Trophoblast cell (in vitro differentiated cells and primary cell): ENCODE measurements at regions not wholly inside any gene's neighbourhood (a gene's known extent, or its start where the extent isn't known, plus 50 kb on each side); places are given as distances from the start of the nearest gene placed in this dataset.

ENCODE experiments used
- DNase-seq, 2 donors: peaks; one replicate each; pipeline ENCODE4 v3.0.0-alpha.2; 2016
- H2AFZ ChIP-seq: 2 replicates; pipeline ENCODE4 v1.6.1; 2013; ENCODE audit warnings: low read length, moderate library complexity, mild to moderate bottlenecking; ENCODE audit not compliant: insufficient read depth, poor library complexity
- H2AK5ac ChIP-seq: 2 replicates; pipeline ENCODE4 v1.6.1; 2013; ENCODE audit warnings: mild to moderate bottlenecking, low read length
- H2BK120ac ChIP-seq: 2 replicates; pipeline ENCODE4 v1.6.1; 2013; ENCODE audit warnings: low read length, mild to moderate bottlenecking, moderate library complexity; ENCODE audit not compliant: insufficient read depth, poor library complexity
- H2BK12ac ChIP-seq: 2 replicates; pipeline ENCODE4 v1.6.1; 2013; ENCODE audit warnings: mild to moderate bottlenecking, low read length, moderate library complexity
- H2BK5ac ChIP-seq: 2 replicates; pipeline ENCODE4 v1.6.1; 2013; ENCODE audit warnings: low read length, low read depth, moderate library complexity, mild to moderate bottlenecking; ENCODE audit not compliant: poor library complexity
- H3K14ac ChIP-seq: 2 replicates; pipeline ENCODE4 v1.6.1; 2013; ENCODE audit warnings: mild to moderate bottlenecking, low read length
- H3K18ac ChIP-seq: 2 replicates; pipeline ENCODE4 v1.6.1; 2013; ENCODE audit warnings: mild to moderate bottlenecking, low read length
- H3K23ac ChIP-seq: 2 replicates; pipeline ENCODE4 v1.6.1; 2013; ENCODE audit warnings: low read length
- H3K27ac ChIP-seq: 2 replicates; pipeline ENCODE4 v1.5.1; 2013; ENCODE audit warnings: low read depth, mild to moderate bottlenecking, inconsistent platforms, low read length, moderate library complexity
- H3K27me3 ChIP-seq: 2 replicates; pipeline ENCODE4 v1.6.1; 2013; ENCODE audit warnings: inconsistent platforms, mild to moderate bottlenecking, low read length, moderate library complexity; ENCODE audit not compliant: insufficient read depth
- H3K36me3 ChIP-seq, 2 experiments: 1 replicate in 1 of 2; 2 replicates in 1 of 2; pipeline ENCODE4 v1.6.1; 2013; ENCODE audit warnings: low read length in 2 of 2, mild to moderate bottlenecking in 2 of 2, moderate library complexity in 1 of 2; ENCODE audit not compliant: insufficient read depth in 2 of 2, control insufficient read depth in 1 of 2
- H3K4ac ChIP-seq: 2 replicates; pipeline ENCODE4 v1.6.1; 2013; ENCODE audit warnings: low read depth, mild to moderate bottlenecking, low read length, moderate library complexity
- H3K4me1 ChIP-seq, 2 experiments: 1 replicate in 1 of 2; 2 replicates in 1 of 2; pipeline ENCODE4 v1.6.1; 2013; ENCODE audit warnings: low read length in 2 of 2, mild to moderate bottlenecking in 2 of 2, moderate library complexity in 1 of 2; ENCODE audit not compliant: insufficient read depth in 2 of 2, control insufficient read depth in 1 of 2
- H3K4me2 ChIP-seq: 2 replicates; pipeline ENCODE4 v1.6.1; 2013; ENCODE audit warnings: inconsistent platforms, mild to moderate bottlenecking, low read length, moderate library complexity
- H3K4me3 ChIP-seq: 2 replicates; pipeline ENCODE4 v1.5.1; 2013; ENCODE audit warnings: mild to moderate bottlenecking, low read depth, low read length, inconsistent platforms
- H3K79me1 ChIP-seq: one replicate; pipeline ENCODE4 v1.6.1; 2013; ENCODE audit warnings: low read length
- H3K79me2 ChIP-seq: 2 replicates; pipeline ENCODE4 v1.6.1; 2013; ENCODE audit warnings: low read length, mild to moderate bottlenecking; ENCODE audit not compliant: control insufficient read depth, insufficient read depth, poor library complexity
- H3K9ac ChIP-seq: 2 replicates; pipeline ENCODE4 v1.6.1; 2013; ENCODE audit warnings: mild to moderate bottlenecking, low read length
- H3K9me3 ChIP-seq: 2 replicates; pipeline ENCODE4 v1.6.1; 2013; ENCODE audit warnings: low read depth, mild to moderate bottlenecking, control low read depth, inconsistent platforms, low read length; ENCODE audit not compliant: insufficient read depth
- H4K12ac ChIP-seq: 2 replicates; pipeline ENCODE4 v1.6.1; 2013; ENCODE audit warnings: low read depth, mild to moderate bottlenecking, low read length, moderate library complexity
- H4K8ac ChIP-seq: 2 replicates; pipeline ENCODE4 v1.6.1; 2013; ENCODE audit warnings: low read depth, mild to moderate bottlenecking, low read length, moderate library complexity
- H4K91ac ChIP-seq: one replicate; pipeline ENCODE4 v1.6.1; 2013; ENCODE audit warnings: low read depth, mild to moderate bottlenecking, low read length, moderate library complexity
- WGBS: extraction: QIAGEN DNeasy Blood & Tissue Kit; methylation state at CpG from one replicate; pipeline ENCODE4 v1.1.7; 2013; ENCODE audit warnings: missing lambda C conversion rate; ENCODE audit not compliant: insufficient read length, insufficient coverage; ENCODE audit errors: extremely low coverage; 5-methylcytosine and 5-hydroxymethylcytosine counted together

- Histone ChIP-seq H3K23ac (no peak overlapping the region), H3K9me3 (no peaks in the 10 kb centered on the region), H3K14ac (no peak overlapping the region), H3K79me1 (no peaks in the 10 kb centered on the region), H4K12ac (no peak overlapping the region), H3K79me2 (no peaks in the 10 kb centered on the region), H2AK5ac (no peak overlapping the region), H2BK120ac (no peak overlapping the region), H3K4me3 (no peak overlapping the region), H3K36me3 (no peaks in the 10 kb centered on the region), H4K8ac (no peak overlapping the region), H4K91ac (no peak overlapping the region), H3K18ac (no peak overlapping the region), H3K27me3 (no peaks in the 10 kb centered on the region), H3K27ac (no peak overlapping the region), H2BK5ac (no peak overlapping the region), H3K4ac (no peak overlapping the region), H2AFZ (no peak overlapping the region), H3K4me2 (no peak overlapping the region), H3K4me1 (no peaks in the 10 kb centered on the region), H3K9ac (no peak overlapping the region), H2BK12ac (no peak overlapping the region)
- DNase-seq: no peak
- WGBS: no CpG with 5 or more reads among the region's 3 CpGs
Measured at GRCh38 chr2:23028106-23028505, 356.9 kb upstream of the KLHL29 start.

- no peak overlapping the region for H2AFZ ChIP-seq
Measured at GRCh38 chr2:23029111-23029510, 355.9 kb upstream of the KLHL29 start.

GRCh38 chr2:23029951-23030350 lies 355.0 kb upstream of the KLHL29 start:
- H3K79me2 ChIP-seq: no peaks in the 10 kb centered on the region
- H2BK5ac ChIP-seq: no peak overlapping the region
- no peaks in the 10 kb centered on the region for H3K79me1 ChIP-seq
- no peak overlapping the region for H2BK120ac ChIP-seq
- no peak for DNase-seq
- H4K91ac ChIP-seq: no peak overlapping the region
- no peak overlapping the region for H4K8ac ChIP-seq
- no peaks in the 10 kb centered on the region for H3K9me3 ChIP-seq
- no peak overlapping the region for H2AFZ ChIP-seq
- no peak overlapping the region for H2AK5ac ChIP-seq
- no peak overlapping the region for H3K4me2 ChIP-seq
- no peaks in the 10 kb centered on the region for H3K36me3 ChIP-seq
- H3K27me3 ChIP-seq: no peaks in the 10 kb centered on the region
- H3K27ac ChIP-seq: no peak overlapping the region
- no CpG with 5 or more reads among the region's 5 CpGs for WGBS
- no peak overlapping the region for H2BK12ac ChIP-seq
- H3K4me3 ChIP-seq: no peak overlapping the region
- no peak overlapping the region for H4K12ac ChIP-seq
- H3K14ac ChIP-seq: no peak overlapping the region
- H3K4me1 ChIP-seq: no peaks in the 10 kb centered on the region
- no peak overlapping the region for H3K23ac ChIP-seq
- no peak overlapping the region for H3K4ac ChIP-seq
- no peak overlapping the region for H3K9ac ChIP-seq
- H3K18ac ChIP-seq: no peak overlapping the region

More at GRCh38 chr2:23029111-23029510, 355.9 kb upstream of the KLHL29 start:
- no peak overlapping the region for H2AK5ac ChIP-seq
- H3K36me3 ChIP-seq: no peaks in the 10 kb centered on the region
- no peak overlapping the region for H3K18ac ChIP-seq
- no peaks in the 10 kb centered on the region for H3K27me3 ChIP-seq
- no peak overlapping the region for H3K14ac ChIP-seq
- no peak overlapping the region for H4K91ac ChIP-seq
- no peak overlapping the region for H3K23ac ChIP-seq
- no peak overlapping the region for H3K4ac ChIP-seq
- WGBS: no CpG with 5 or more reads among the region's 5 CpGs
- no peak overlapping the region for H3K4me2 ChIP-seq
- H3K27ac ChIP-seq: no peak overlapping the region
- no peak overlapping the region for H3K9ac ChIP-seq
- H2BK12ac ChIP-seq: no peak overlapping the region
- H4K8ac ChIP-seq: no peak overlapping the region
- H4K12ac ChIP-seq: no peak overlapping the region
- peak in 1 of 2 donors; percentile 53 for DNase-seq
- no peaks in the 10 kb centered on the region for H3K4me1 ChIP-seq
- no peak overlapping the region for H2BK120ac ChIP-seq
- no peaks in the 10 kb centered on the region for H3K79me1 ChIP-seq
- H3K79me2 ChIP-seq: no peaks in the 10 kb centered on the region
- H2BK5ac ChIP-seq: no peak overlapping the region
- no peak overlapping the region for H3K4me3 ChIP-seq
- no peaks in the 10 kb centered on the region for H3K9me3 ChIP-seq

GRCh38 chr2:23034996-23035395 lies 350.0 kb upstream of the KLHL29 start:
- Histone ChIP-seq H3K4me3 (no peak overlapping the region), H3K4me2 (no peak overlapping the region), H2BK12ac (no peak overlapping the region), H3K36me3 (no peaks in the 10 kb centered on the region), H3K9me3 (no peaks in the 10 kb centered on the region), H2BK5ac (no peak overlapping the region), H3K79me1 (no peaks in the 10 kb centered on the region), H3K4ac (no peak overlapping the region), H3K18ac (no peak overlapping the region), H3K23ac (no peak overlapping the region), H3K14ac (no peak overlapping the region), H3K27me3 (no peaks in the 10 kb centered on the region), H4K12ac (no peak overlapping the region), H2AFZ (no peak overlapping the region), H3K79me2 (no peaks in the 10 kb centered on the region), H3K27ac (no peak overlapping the region), H4K8ac (no peak overlapping the region), H4K91ac (no peak overlapping the region), H3K4me1 (no peaks in the 10 kb centered on the region), H2BK120ac (no peak overlapping the region), H3K9ac (no peak overlapping the region), H2AK5ac (no peak overlapping the region)
- DNase-seq: no peak
- no CpG with 5 or more reads among the region's 3 CpGs for WGBS
